ENCODE measurements at regions not wholly inside any gene's neighbourhood (a gene's known extent, or its start where the extent isn't known, plus 50 kb on each side); places are given as distances from the start of the nearest gene placed in this dataset.

GRCh38 chr15:39426552-39427532 lies 154.0 kb upstream of the THBS1 start:
- Histone ChIP-seq H3K4me2 (ENCODE audit: low read length) (peak overlapping the region; percentile 82), H2AFZ (ENCODE audit: low read depth, low read length) (no peak overlapping the region), H3K27ac (ENCODE audit: low read depth, low read length) (no peak overlapping the region), H4K20me1 (ENCODE audit: insufficient read depth, low read length) (no peaks in the 10 kb centered on the region), H3K79me2 (ENCODE audit: insufficient read depth, low read length) (no peaks in the 10 kb centered on the region), H3K36me3 (ENCODE audit: insufficient read depth, low read length) (no peaks in the 10 kb centered on the region), H3K27me3 (ENCODE audit: insufficient read depth, low read length) (no peaks in the 10 kb centered on the region), H3K4me3 (ENCODE audit: insufficient read depth, low read depth, low read length) (peak overlapping the region; percentile 5), H3K9ac (ENCODE audit: low read length) (peak overlapping the region; percentile 3), H3K9me3 (ENCODE audit: insufficient read depth, low read depth, low read length) (no peaks in the 10 kb centered on the region), H3K4me1 (ENCODE audit: insufficient read depth, low read length) (peaks cover 31% of the 10 kb centered on the region)
- H3K27ac Mint-ChIP-seq (ENCODE audit: unreplicated experiment) = peak overlapping the region; percentile 66
- TF ChIP-seq CTCF (IDR thresholded peaks at IDR 0.05; ENCODE audit: insufficient read depth, low read depth, low read length) (no peak), EZH2 (IDR thresholded peaks at IDR 0.05; ENCODE audit: insufficient read depth, low read length) (no peak)
- DNase-seq (ENCODE audit: low read depth) = peak; percentile 94
- H3K27me3 Mint-ChIP-seq (ENCODE audit: low read depth, unreplicated experiment) = no peaks in the 10 kb centered on the region
- peaks cover 38% of the 10 kb centered on the region for H3K4me1 Mint-ChIP-seq (ENCODE audit: low read depth, unreplicated experiment)
- H3K9me3 Mint-ChIP-seq (ENCODE audit: unreplicated experiment) = no peaks in the 10 kb centered on the region
- FAIRE-seq = peak; percentile 17
- no peak overlapping the region for H3K4me3 Mint-ChIP-seq (ENCODE audit: unreplicated experiment)
- no peaks in the 10 kb centered on the region for H3K36me3 Mint-ChIP-seq (ENCODE audit: low read depth, unreplicated experiment)

- Histone ChIP-seq H3K4me1 (ENCODE audit: insufficient read depth, low read length) (peaks cover 31% of the 10 kb centered on the region), H3K27ac (ENCODE audit: low read depth, low read length) (no peak overlapping the region), H3K27me3 (ENCODE audit: insufficient read depth, low read length) (no peaks in the 10 kb centered on the region), H3K9ac (ENCODE audit: low read length) (no peak overlapping the region), H3K79me2 (ENCODE audit: insufficient read depth, low read length) (no peaks in the 10 kb centered on the region), H3K4me3 (ENCODE audit: insufficient read depth, low read depth, low read length) (no peak overlapping the region), H3K36me3 (ENCODE audit: insufficient read depth, low read length) (no peaks in the 10 kb centered on the region), H4K20me1 (ENCODE audit: insufficient read depth, low read length) (no peaks in the 10 kb centered on the region), H3K9me3 (ENCODE audit: insufficient read depth, low read depth, low read length) (no peaks in the 10 kb centered on the region), H3K4me2 (ENCODE audit: low read length) (peak overlapping the region; percentile 82), H2AFZ (ENCODE audit: low read depth, low read length) (no peak overlapping the region)
- Mint-ChIP-seq H3K27me3 (ENCODE audit: low read depth, unreplicated experiment) (no peaks in the 10 kb centered on the region), H3K4me1 (ENCODE audit: low read depth, unreplicated experiment) (peaks cover 40% of the 10 kb centered on the region), H3K36me3 (ENCODE audit: low read depth, unreplicated experiment) (no peaks in the 10 kb centered on the region), H3K27ac (ENCODE audit: unreplicated experiment) (peak overlapping the region; percentile 41), H3K4me3 (ENCODE audit: unreplicated experiment) (no peak overlapping the region), H3K9me3 (ENCODE audit: unreplicated experiment) (no peaks in the 10 kb centered on the region)
- FAIRE-seq (no peak), DNase-seq (ENCODE audit: low read depth) (no peak)
- TF ChIP-seq EZH2 (IDR thresholded peaks at IDR 0.05; ENCODE audit: insufficient read depth, low read length) (no peak), CTCF (IDR thresholded peaks at IDR 0.05; ENCODE audit: insufficient read depth, low read depth, low read length) (no peak)
These were observed 153.2 kb upstream of the THBS1 start for GRCh38 chr15:39427705-39428104.
